Heart left ventricle (tissue), 16 donors: ENCODE measurements at regions not wholly inside any gene's neighbourhood (a gene's known extent, or its start where the extent isn't known, plus 50 kb on each side); places are given as distances from the start of the nearest gene placed in this dataset.
A peak's percentile ranks its signal among the peaks of the same experiment; 100 is the strongest.

Experiments
- ATAC-seq, 4 donors: fragments of 200-7000 bp; cut with Tn5 transposase; one replicate each; pipeline ENCODE4 v1.9.1; 2020 to 2022; ENCODE audit warnings: moderate library complexity in 4 of 4, mild to moderate bottlenecking in 3 of 4, moderate number of reproducible peaks in 1 of 4
- DNase-seq, 5 donors: peaks; one replicate each; pipeline ENCODE4 v3.0.0-alpha.2; 2020
- H3K27ac ChIP-seq, 12 donors: fragments of 200-600 bp; sonication (generic) in 4 of 12; one replicate each; pipeline versions ENCODE4 v1.5.0 to v1.8.0; 2016 to 2022; ENCODE audit warnings: mild to moderate bottlenecking in 2 of 12
- H3K27me3 ChIP-seq, 9 donors: fragments of 200-600 bp; sonication (generic) in 2 of 9; one replicate each; pipeline versions ENCODE4 v1.5.1 to v1.8.0; 2016 to 2022; ENCODE audit warnings: mild to moderate bottlenecking in 3 of 9
- H3K36me3 ChIP-seq, 9 donors: fragments of 200-600 bp; sonication (generic) in 2 of 9; one replicate each; pipeline versions ENCODE4 v1.5.0 to v1.8.0; 2018 to 2022; ENCODE audit warnings: mild to moderate bottlenecking in 2 of 9
- H3K4me1 ChIP-seq, 12 donors: fragments of 200-600 bp; sonication (generic) in 4 of 12; one replicate each; pipeline versions ENCODE4 v1.5.0 to v1.8.0; 2016 to 2022; ENCODE audit warnings: mild to moderate bottlenecking in 3 of 12
- H3K4me3 ChIP-seq, 12 donors: fragments of 200-600 bp; sonication (generic) in 4 of 12; one replicate each; pipeline versions ENCODE4 v1.5.0 to v1.8.0; 2017 to 2022; ENCODE audit warnings: mild to moderate bottlenecking in 9 of 12, moderate library complexity in 4 of 12
- H3K9me3 ChIP-seq, 12 donors: fragments of 200-600 bp; sonication (generic) in 4 of 12; one replicate each; pipeline versions ENCODE4 v1.5.0 to v1.8.0; 2016 to 2022; ENCODE audit warnings: mild to moderate bottlenecking in 1 of 12
- CTCF ChIP-seq, 12 donors: fragments of 200-600 bp; sonication (generic) in 4 of 12; IDR thresholded peaks; one replicate each; pipeline versions ENCODE4 v1.5.0 to v1.8.0; 2018 to 2022; ENCODE audit warnings: antibody characterized with exemption in 12 of 12, mild to moderate bottlenecking in 5 of 12
- POLR2A ChIP-seq, 2 donors: fragments of 450-650 bp; IDR thresholded peaks; one replicate each; pipeline ENCODE4 v1.6.1; 2017; ENCODE audit warnings: antibody characterized with exemption in 2 of 2, mild to moderate bottlenecking in 2 of 2, moderate library complexity in 2 of 2
- WGBS, 4 donors: extraction: QIAGEN DNeasy Blood & Tissue Kit in 2 of 4; methylation state at CpG; one replicate each; pipeline versions ENCODE4 v1.1.5 to v1.1.7; 2013 to 2018; 5-methylcytosine and 5-hydroxymethylcytosine counted together
- intact Hi-C, 10 donors: fragments of 100-400 bp; cut with DNase I; formaldehyde crosslinking; loops; one replicate each; pipeline versions ENCODE4 v1.11.1 to v1.14.2; 2022
- donor health status: ischemic (EF 13 %, LVEDD 7.1; RV severe dilation, severe dysfunction).
- donor health status: healthy with polysubstance abuse.
- donor health status: DM: no; HTN: yes; CAD: no.
- donor health status: DM: no; HTN: no; CAD: no.
- donor health status: ischemic (EF 25% LVEDD 6.9; RV normal size, moderate dysfunction).
- donor health status: ischemic (EF 25% LVEDD 5.7; RV mildly dilated, moderate dysfunction).
- donor health status: healthy.
- donor health status: DM: yes; HTN: yes; CAD: no.
- donor health status: ischemic (EF 35%, LVEDD 5.7; RV mildly dilated, moderate dysfunction).
- donor health status: nonischemic (EF 11% LVEDD 7.7; RV severe dilation, severe dysfunction).
- donor health status: DM: yes; HTN: yes; CAD: no.
- donor health status: PGD.
- donor health status: ischemic (EF 29% LVEDD 5.4; RV normal size, mild dysfunction).
- donor health status: nonischemic (EF 23%, LVEDD 6.1; RV moderate dilation, normal function).

- no peak for DNase-seq
- ATAC-seq, result peak in 1 of 4 donors; percentile 22
- peaks cover 0 to 10% (median 0%) of the 10 kb centered on the region in 12 donors for H3K4me1 ChIP-seq
- H3K9me3 ChIP-seq, result no peaks in the 10 kb centered on the region
- no peak overlapping the region for H3K4me3 ChIP-seq
- H3K27ac ChIP-seq, result no peak overlapping the region
- no peaks in the 10 kb centered on the region for H3K27me3 ChIP-seq
- no peaks in the 10 kb centered on the region for H3K36me3 ChIP-seq
- intact Hi-C loops, result loop anchor here in 1 of 10 donors (10.0 kb wide), 1 partner anchor 221 kb away; no protein-coding TSS in a partner anchor
- TF ChIP-seq POLR2A (IDR thresholded peaks at IDR 0.05), result no peak
These were observed 467.0 kb upstream of the PODXL start for GRCh38 chr7:132023466-132023865.

GRCh38 chr7:132022188-132022587 is 465.8 kb upstream of the PODXL start:
- Histone ChIP-seq H3K36me3 (no peaks in the 10 kb centered on the region), H3K4me3 (no peak overlapping the region), H3K4me1 (peaks cover 0 to 10% (median 0%) of the 10 kb centered on the region in 12 donors), H3K27ac (no peak overlapping the region), H3K9me3 (no peaks in the 10 kb centered on the region), H3K27me3 (no peaks in the 10 kb centered on the region)
- 89 to 100% (median 94%) methylated on average over 1 of the region's 1 CpG for WGBS, 4 donors
- no peak for ATAC-seq
- TF ChIP-seq POLR2A (IDR thresholded peaks at IDR 0.05) (no peak), CTCF (IDR thresholded peaks at IDR 0.05) (no peak)
- DNase-seq, result no peak
- intact Hi-C loops, result loop anchor here in 1 of 10 donors (10.0 kb wide), 1 partner anchor 223 kb away; no protein-coding TSS in a partner anchor

GRCh38 chr7:132019703-132020102 is 463.3 kb upstream of the PODXL start:
- Histone ChIP-seq H3K36me3 (no peaks in the 10 kb centered on the region), H3K4me1 (peaks cover 0 to 10% (median 0%) of the 10 kb centered on the region in 12 donors), H3K27ac (no peak overlapping the region), H3K27me3 (no peaks in the 10 kb centered on the region), H3K4me3 (no peak overlapping the region), H3K9me3 (peaks cover 0 to 9% (median 2%) of the 10 kb centered on the region in 12 donors)
- TF ChIP-seq POLR2A (IDR thresholded peaks at IDR 0.05), result no peak
- no peak for TF ChIP-seq CTCF (IDR thresholded peaks at IDR 0.05)
- ATAC-seq (no peak), DNase-seq (no peak)
- intact Hi-C loops, result loop anchor here in 1 of 10 donors (10.0 kb wide), 1 partner anchor 225 kb away; no protein-coding TSS in a partner anchor
- WGBS, 4 donors, result 69 to 86% (median 80%) methylated on average over 1 of the region's 1 CpG

- no peaks in the 10 kb centered on the region for H3K27me3 ChIP-seq
- DNase-seq, result no peak
- H3K27ac ChIP-seq, result no peak overlapping the region
- 84 to 91% (median 85%) methylated on average over 3 to 4 of the region's 4 CpGs for WGBS, 4 donors
- ATAC-seq, result no peak
- intact Hi-C loops, result loop anchor here in 2 of 10 donors (10.0 kb wide), 3 partner anchors 155 to 565 kb away; partner anchors contain the start of gene PLXNA4 (in 1 of the 2)
- no peak overlapping the region for H3K4me3 ChIP-seq
- no peaks in the 10 kb centered on the region for H3K36me3 ChIP-seq
- no peak for TF ChIP-seq POLR2A (IDR thresholded peaks at IDR 0.05)
- TF ChIP-seq CTCF (IDR thresholded peaks at IDR 0.05), result no peak
- peaks cover 0 to 38% (median 5%) of the 10 kb centered on the region in 12 donors for H3K9me3 ChIP-seq
- peaks cover 0 to under 1% (median 0%) of the 10 kb centered on the region in 12 donors for H3K4me1 ChIP-seq
These were observed 453.4 kb upstream of the PODXL start for GRCh38 chr7:132009778-132010177.

GRCh38 chr7:132004529-132004928 is 448.1 kb upstream of the PODXL start:
- no peaks in the 10 kb centered on the region for H3K27me3 ChIP-seq
- TF ChIP-seq CTCF (IDR thresholded peaks at IDR 0.05) (peak in 11 of 12 donors; percentile 15 to 57 (median 46)), POLR2A (IDR thresholded peaks at IDR 0.05) (no peak)
- intact Hi-C loops, result loop anchor here in 7 of 10 donors (1.0 to 10.0 kb wide), 8 partner anchors 45 to 573 kb away; partner anchors contain the start of gene PLXNA4 (in 3 of the 7)
- no peak overlapping the region for H3K4me3 ChIP-seq
- H3K9me3 ChIP-seq, result peaks cover 0 to 18% (median 0%) of the 10 kb centered on the region in 12 donors
- ATAC-seq, result peak; percentile 71 to 90 (median 88)
- peak in 3 of 5 donors; percentile 21 to 43 (median 41) for DNase-seq
- H3K36me3 ChIP-seq, result no peaks in the 10 kb centered on the region
- H3K27ac ChIP-seq, result no peak overlapping the region
- WGBS, 4 donors, result 28 to 33% (median 31%) methylated on average over 5 of the region's 5 CpGs
- peaks cover 0 to 2% (median 0%) of the 10 kb centered on the region in 12 donors for H3K4me1 ChIP-seq
